CD4-positive, alpha-beta T cell (primary cell): ENCODE measurements at regions not wholly inside any gene's neighbourhood (a gene's known extent, or its start where the extent isn't known, plus 50 kb on each side); places are given as distances from the start of the nearest gene placed in this dataset.

Experiments
- ATAC-seq: fragments of 200-7000 bp; cut with Tn5 transposase; one replicate; pipeline ENCODE4 v1.10.0; 2022; ENCODE audit warnings: mild to moderate bottlenecking; ENCODE audit not compliant: poor library complexity
- CTCF ChIA-PET: fragments of 350-600 bp; sonication (Branson Sonifier 250); formaldehyde crosslinking; loops from one replicate; lab custom pipeline; 2021; ENCODE audit warnings: antibody characterized with exemption, inconsistent platforms; lab: Charles Lee
- POLR2A ChIA-PET: fragments of 350-600 bp; sonication (Branson Sonifier 250); formaldehyde crosslinking; loops from one replicate; lab custom pipeline; 2021; ENCODE audit warnings: antibody characterized with exemption, inconsistent platforms; lab: Charles Lee
- DNase-seq, 14 experiments: peaks; one replicate each; pipeline ENCODE4 v3.0.0-alpha.2; 2013 to 2020; ENCODE audit warnings: mixed read lengths in 2 of 14
- H3K27ac ChIP-seq, 2 donors: one replicate each; pipeline versions ENCODE4 v1.5.1 to v1.7.0; 2013; ENCODE audit warnings: low read length in 2 of 2, low read depth in 1 of 2, mild to moderate bottlenecking in 1 of 2
- H3K27me3 ChIP-seq, 2 experiments: 1 replicate in 1 of 2; 2 replicates in 1 of 2; pipeline versions ENCODE4 v1.6.1 to v1.7.0; 2013; ENCODE audit warnings: low read length in 2 of 2, control low read depth in 1 of 2, mild to moderate bottlenecking in 1 of 2, moderate library complexity in 1 of 2; ENCODE audit not compliant: insufficient read depth in 2 of 2, control insufficient read depth in 1 of 2
- H3K36me3 ChIP-seq: one replicate; pipeline ENCODE4 v1.6.1; 2013; ENCODE audit warnings: low read length, control low read depth; ENCODE audit not compliant: insufficient read depth
- H3K4me1 ChIP-seq: one replicate; pipeline ENCODE4 v1.6.1; 2013; ENCODE audit warnings: low read length, control low read depth; ENCODE audit not compliant: insufficient read depth
- H3K4me3 ChIP-seq: one replicate; pipeline ENCODE4 v1.5.1; 2013; ENCODE audit warnings: mild to moderate bottlenecking, low read length, moderate library complexity
- H3K9me3 ChIP-seq, 2 experiments: 1 replicate in 1 of 2; 2 replicates in 1 of 2; pipeline versions ENCODE4 v1.6.1 to v1.7.0; 2013; ENCODE audit warnings: low read length in 2 of 2, mild to moderate bottlenecking in 2 of 2, control low read depth in 1 of 2, moderate library complexity in 1 of 2; ENCODE audit not compliant: control insufficient read depth in 1 of 2, insufficient read depth in 1 of 2
- H3K27ac Mint-ChIP-seq: one replicate; pipeline ENCODE4 v1.8.0; 2020; ENCODE audit warnings: mixed read lengths
- H3K27me3 Mint-ChIP-seq: one replicate; pipeline ENCODE4 v1.8.0; 2021; ENCODE audit warnings: mixed read lengths
- H3K36me3 Mint-ChIP-seq: one replicate; pipeline ENCODE4 v1.8.0; 2021; ENCODE audit warnings: low read depth, mixed read lengths
- H3K4me1 Mint-ChIP-seq: one replicate; pipeline ENCODE4 v1.8.0; 2021; ENCODE audit warnings: low read depth, mixed read lengths
- H3K4me3 Mint-ChIP-seq: one replicate; pipeline ENCODE4 v1.8.0; 2020; ENCODE audit warnings: mild to moderate bottlenecking, mixed read lengths
- H3K9me3 Mint-ChIP-seq: one replicate; pipeline ENCODE4 v1.8.0; 2020; ENCODE audit warnings: mixed read lengths
- intact Hi-C, 2 experiments: fragments of 100-400 bp; cut with DNase I in 1 of 2; cut with micrococcal nuclease in 1 of 2; formaldehyde crosslinking; loops; one replicate each; pipeline versions ENCODE4 v1.15.1 to v1.9.0; 2023 to 2025; cut with DNase I, micrococcal nuclease
- TF ChIP-seq, protein P1 (sequence below): fragments of 200-600 bp; IDR thresholded peaks from one replicate; pipeline ENCODE4 v1.8.0; 2022; ENCODE audit warnings: antibody characterized with exemption, mild to moderate bottlenecking

DNA sequence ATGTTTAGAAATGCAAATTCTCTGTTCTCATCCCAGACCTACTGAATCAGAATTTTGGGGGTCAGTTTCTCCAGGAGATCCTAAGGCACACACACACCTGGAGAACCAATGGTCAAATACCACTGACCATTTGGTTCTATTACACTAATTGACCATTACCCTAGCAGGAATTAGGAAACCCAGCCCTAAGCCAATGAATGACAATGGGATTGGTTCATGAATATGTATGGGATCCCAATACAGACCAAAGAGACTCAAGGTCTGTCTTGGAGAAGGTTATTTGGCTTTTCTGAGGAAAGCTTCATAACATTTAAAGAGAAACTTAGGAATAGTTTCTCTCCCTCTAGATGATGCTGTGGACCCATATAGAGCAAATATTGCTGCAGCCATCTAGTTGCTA is 317.0 kb downstream of the BMPER start:
- intact Hi-C loops: no loop called here
- Histone ChIP-seq H3K27me3 (no peaks in the 10 kb centered on the region), H3K9me3 (no peaks in the 10 kb centered on the region), H3K4me1 (no peaks in the 10 kb centered on the region), H3K4me3 (no peak overlapping the region), H3K27ac (no peak overlapping the region), H3K36me3 (no peaks in the 10 kb centered on the region)
- TF ChIP-seq, protein P1, sequence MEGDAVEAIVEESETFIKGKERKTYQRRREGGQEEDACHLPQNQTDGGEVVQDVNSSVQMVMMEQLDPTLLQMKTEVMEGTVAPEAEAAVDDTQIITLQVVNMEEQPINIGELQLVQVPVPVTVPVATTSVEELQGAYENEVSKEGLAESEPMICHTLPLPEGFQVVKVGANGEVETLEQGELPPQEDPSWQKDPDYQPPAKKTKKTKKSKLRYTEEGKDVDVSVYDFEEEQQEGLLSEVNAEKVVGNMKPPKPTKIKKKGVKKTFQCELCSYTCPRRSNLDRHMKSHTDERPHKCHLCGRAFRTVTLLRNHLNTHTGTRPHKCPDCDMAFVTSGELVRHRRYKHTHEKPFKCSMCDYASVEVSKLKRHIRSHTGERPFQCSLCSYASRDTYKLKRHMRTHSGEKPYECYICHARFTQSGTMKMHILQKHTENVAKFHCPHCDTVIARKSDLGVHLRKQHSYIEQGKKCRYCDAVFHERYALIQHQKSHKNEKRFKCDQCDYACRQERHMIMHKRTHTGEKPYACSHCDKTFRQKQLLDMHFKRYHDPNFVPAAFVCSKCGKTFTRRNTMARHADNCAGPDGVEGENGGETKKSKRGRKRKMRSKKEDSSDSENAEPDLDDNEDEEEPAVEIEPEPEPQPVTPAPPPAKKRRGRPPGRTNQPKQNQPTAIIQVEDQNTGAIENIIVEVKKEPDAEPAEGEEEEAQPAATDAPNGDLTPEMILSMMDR: no peak
- Mint-ChIP-seq H3K9me3 (no peaks in the 10 kb centered on the region), H3K27ac (no peak overlapping the region), H3K4me3 (no peak overlapping the region), H3K4me1 (no peaks in the 10 kb centered on the region), H3K36me3 (no peaks in the 10 kb centered on the region), H3K27me3 (no peaks in the 10 kb centered on the region)
- CTCF ChIA-PET: no interaction called here
- no peak for DNase-seq
- POLR2A ChIA-PET: no interaction called here
- no peak for ATAC-seq

DNA sequence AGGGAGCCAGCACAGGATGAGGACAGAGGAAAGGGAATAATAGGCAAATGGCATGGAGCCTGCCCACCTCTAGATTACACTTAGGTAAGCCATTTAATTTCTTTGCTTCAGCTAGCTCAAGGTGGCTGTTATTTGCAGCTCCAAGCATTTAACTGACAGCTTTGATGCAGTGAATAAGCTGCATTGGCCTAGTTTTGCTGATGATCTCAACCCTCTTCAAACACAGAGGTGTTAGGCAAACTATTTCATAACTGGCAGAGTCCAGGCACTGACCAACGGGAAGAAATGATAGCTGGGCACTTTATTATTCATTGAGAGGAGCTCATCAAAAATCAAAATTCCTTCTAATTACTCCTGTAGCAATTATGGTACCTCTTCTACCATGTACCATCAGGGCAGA is 317.4 kb downstream of the BMPER start:
- H3K36me3 Mint-ChIP-seq: no peaks in the 10 kb centered on the region
- CTCF ChIA-PET: no interaction called here
- no peaks in the 10 kb centered on the region for H3K27me3 Mint-ChIP-seq
- Histone ChIP-seq H3K4me1 (no peaks in the 10 kb centered on the region), H3K36me3 (no peaks in the 10 kb centered on the region), H3K9me3 (no peaks in the 10 kb centered on the region), H3K27me3 (no peaks in the 10 kb centered on the region), H3K27ac (no peak overlapping the region), H3K4me3 (no peak overlapping the region)
- H3K9me3 Mint-ChIP-seq: no peaks in the 10 kb centered on the region
- no peaks in the 10 kb centered on the region for H3K4me1 Mint-ChIP-seq
- DNase-seq (no peak), ATAC-seq (no peak)
- intact Hi-C loops: no loop called here
- POLR2A ChIA-PET: no interaction called here
- H3K27ac Mint-ChIP-seq: no peak overlapping the region
- no peak overlapping the region for H3K4me3 Mint-ChIP-seq
- TF ChIP-seq, protein P1: no peak

DNA sequence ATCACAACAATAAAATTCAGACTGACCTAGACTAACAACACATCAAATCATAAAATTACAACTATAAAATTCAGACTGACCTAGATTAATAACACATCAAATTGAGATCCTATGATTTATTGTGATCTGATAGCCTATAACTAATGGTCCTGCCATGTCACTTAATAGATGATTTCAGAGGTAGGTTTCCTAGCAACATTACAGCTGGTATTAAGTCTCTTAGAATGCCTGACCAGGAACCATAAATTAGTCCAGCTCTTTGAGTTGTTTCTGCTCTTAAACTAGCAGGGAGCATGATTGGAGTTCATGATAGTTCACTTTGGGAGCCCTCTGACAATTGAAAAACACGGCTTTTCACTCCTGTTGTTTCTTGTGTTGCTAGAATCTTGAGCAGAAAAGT is 318.9 kb downstream of the BMPER start:
- intact Hi-C loops: no loop called here
- H3K27ac Mint-ChIP-seq: no peak overlapping the region
- no peaks in the 10 kb centered on the region for H3K36me3 Mint-ChIP-seq
- H3K4me3 Mint-ChIP-seq: no peak overlapping the region
- Histone ChIP-seq H3K4me1 (no peaks in the 10 kb centered on the region), H3K9me3 (no peaks in the 10 kb centered on the region), H3K27me3 (no peaks in the 10 kb centered on the region), H3K36me3 (no peaks in the 10 kb centered on the region), H3K27ac (no peak overlapping the region), H3K4me3 (no peak overlapping the region)
- H3K27me3 Mint-ChIP-seq: no peaks in the 10 kb centered on the region
- no peaks in the 10 kb centered on the region for H3K4me1 Mint-ChIP-seq
- ATAC-seq (no peak), DNase-seq (no peak)
- TF ChIP-seq, protein P1: no peak
- CTCF ChIA-PET: no interaction called here
- POLR2A ChIA-PET: no interaction called here
- no peaks in the 10 kb centered on the region for H3K9me3 Mint-ChIP-seq
